Stomach (tissue), 8 donors: ENCODE measurements at regions not wholly inside any gene's neighbourhood (a gene's known extent, or its start where the extent isn't known, plus 50 kb on each side); places are given as distances from the start of the nearest gene placed in this dataset.
A peak's percentile ranks its signal among the peaks of the same experiment; 100 is the strongest.

Source experiments
- DNase-seq, 2 donors: peaks; one replicate each; pipeline versions ENCODE4 v3.0.0 to v3.0.0-alpha.2; 2013 to 2019
- H3K27ac ChIP-seq, 5 donors: fragments of 200-600 bp in 4 of 5; sonication (generic) in 4 of 5; one replicate each; pipeline ENCODE4 v1.5.1; 2013 to 2019; ENCODE audit warnings: mild to moderate bottlenecking in 1 of 5, moderate library complexity in 1 of 5
- H3K27me3 ChIP-seq, 3 donors: fragments of 200-600 bp; sonication (generic); one replicate each; pipeline ENCODE4 v1.5.1; 2017 to 2019; ENCODE audit warnings: mixed run types in 1 of 3
- H3K36me3 ChIP-seq, 4 donors: fragments of 200-600 bp; sonication (generic); 1 replicate in 3 of 4; 2 replicates in 1 of 4; pipeline ENCODE4 v1.5.1; 2016 to 2019
- H3K4me1 ChIP-seq, 4 donors: fragments of 200-600 bp; sonication (generic); one replicate each; pipeline ENCODE4 v1.5.1; 2016 to 2019
- H3K4me3 ChIP-seq, 4 donors: fragments of 200-600 bp; sonication (generic) in 3 of 4; one replicate each; pipeline ENCODE4 v1.5.1; 2016 to 2019; ENCODE audit warnings: mild to moderate bottlenecking in 1 of 4
- H3K9me3 ChIP-seq, 4 donors: fragments of 200-600 bp; sonication (generic); one replicate each; pipeline ENCODE4 v1.5.1; 2016 to 2019
- CTCF ChIP-seq, 7 experiments: fragments of 450-650 bp in 4 of 7; fragments of 200-600 bp in 3 of 7; sonication (generic) in 3 of 7; IDR thresholded peaks; one replicate each; pipeline ENCODE4 v1.5.1; 2016 to 2019; ENCODE audit warnings: antibody characterized with exemption in 7 of 7, control low read depth in 2 of 7, mild to moderate bottlenecking in 1 of 7
- EP300 ChIP-seq: sonication (generic); formaldehyde crosslinking; IDR thresholded peaks from one replicate; pipeline ENCODE4 v1.6.1; 2017; ENCODE audit warnings: antibody characterized with exemption
- POLR2A ChIP-seq, 4 donors: fragments of 450-650 bp; IDR thresholded peaks; one replicate each; pipeline ENCODE4 v1.6.1; 2016; ENCODE audit warnings: antibody characterized with exemption in 4 of 4, control low read depth in 2 of 4, mild to moderate bottlenecking in 1 of 4, moderate library complexity in 1 of 4
- POLR2AphosphoS5 ChIP-seq, 3 donors: sonication (generic); formaldehyde crosslinking; IDR thresholded peaks; one replicate each; pipeline ENCODE4 v1.6.1; 2016; ENCODE audit warnings: antibody characterized with exemption in 3 of 3
- WGBS, 5 donors: extraction: QIAGEN DNeasy Blood & Tissue Kit in 3 of 5; methylation state at CpG; one replicate each; pipeline versions ENCODE4 v1.1.5 to v1.1.7; 2013 to 2018; 5-methylcytosine and 5-hydroxymethylcytosine counted together
- intact Hi-C: fragments of 100-400 bp; cut with DNase I; formaldehyde crosslinking; loops from one replicate; pipeline ENCODE4 v1.15.1; 2023; ENCODE audit warnings: low total_unique reads
- donor health status: healthy with polysubstance abuse.
- donor health status: Bipolar disorder and iron deficiency.
- donor health status: healthy.

GRCh38 chr7:137080516-137081203, 212.2 kb downstream of the CHRM2 start:
- Histone ChIP-seq H3K4me1 (peaks cover 0 to 35% (median 11%) of the 10 kb centered on the region in 4 donors), H3K9me3 (no peaks in the 10 kb centered on the region), H3K36me3 (no peaks in the 10 kb centered on the region), H3K4me3 (no peak overlapping the region), H3K27ac (peak overlapping the region in 2 of 5 donors; percentile 16 to 18), H3K27me3 (no peaks in the 10 kb centered on the region)
- WGBS, 5 donors = 48 to 59% (median 57%) methylated on average over 5 of the region's 5 CpGs
- peak in 1 of 2 donors; percentile 6 for DNase-seq
- intact Hi-C loops = no loop called here
- TF ChIP-seq EP300 (no peak), POLR2AphosphoS5 (IDR thresholded peaks at IDR 0.05) (no peak), POLR2A (IDR thresholded peaks at IDR 0.05) (no peak), CTCF (IDR thresholded peaks at IDR 0.05) (no peak)

- Histone ChIP-seq H3K36me3 (no peaks in the 10 kb centered on the region), H3K9me3 (no peaks in the 10 kb centered on the region), H3K27ac (no peak overlapping the region), H3K4me1 (peaks cover 0 to 23% (median 11%) of the 10 kb centered on the region in 4 donors), H3K27me3 (no peaks in the 10 kb centered on the region), H3K4me3 (no peak overlapping the region)
- intact Hi-C loops = no loop called here
- no peak for DNase-seq
- TF ChIP-seq POLR2AphosphoS5 (IDR thresholded peaks at IDR 0.05) (no peak), POLR2A (IDR thresholded peaks at IDR 0.05) (no peak), EP300 (no peak), CTCF (IDR thresholded peaks at IDR 0.05) (no peak)
- WGBS, 5 donors = 68 to 87% (median 74%) methylated on average over 2 of the region's 2 CpGs
Measured at GRCh38 chr7:137078781-137079180, 210.3 kb downstream of the CHRM2 start.

- no peak for DNase-seq
- no peak overlapping the region for H3K4me3 ChIP-seq
- no peaks in the 10 kb centered on the region for H3K36me3 ChIP-seq
- no peak for TF ChIP-seq POLR2AphosphoS5 (IDR thresholded peaks at IDR 0.05)
- TF ChIP-seq POLR2A (IDR thresholded peaks at IDR 0.05) = no peak
- H3K9me3 ChIP-seq = no peaks in the 10 kb centered on the region
- H3K27ac ChIP-seq = peak overlapping the region in 2 of 5 donors; percentile 18 to 31
- intact Hi-C loops = no loop called here
- H3K4me1 ChIP-seq = no peaks in the 10 kb centered on the region
- no peaks in the 10 kb centered on the region for H3K27me3 ChIP-seq
- WGBS, 5 donors = 40 to 50% (median 42%) methylated on average over 2 of the region's 2 CpGs
Measured at GRCh38 chr7:137074391-137075030, 206.1 kb downstream of the CHRM2 start.

- Histone ChIP-seq H3K36me3 (no peaks in the 10 kb centered on the region), H3K27ac (no peak overlapping the region), H3K27me3 (no peaks in the 10 kb centered on the region), H3K4me3 (no peak overlapping the region), H3K9me3 (no peaks in the 10 kb centered on the region), H3K4me1 (no peaks in the 10 kb centered on the region)
- TF ChIP-seq CTCF (IDR thresholded peaks at IDR 0.05) = no peak
- TF ChIP-seq POLR2A (IDR thresholded peaks at IDR 0.05) = no peak
- no peak for TF ChIP-seq POLR2AphosphoS5 (IDR thresholded peaks at IDR 0.05)
- WGBS, 5 donors = 83 to 89% (median 87%) methylated on average over 3 of the region's 3 CpGs
- intact Hi-C loops = no loop called here
- DNase-seq = no peak
Measured at GRCh38 chr7:137073571-137074325, 205.3 kb downstream of the CHRM2 start.
